ENCODE measurements at regions not wholly inside any gene's neighbourhood (a gene's known extent, or its start where the extent isn't known, plus 50 kb on each side); places are given as distances from the start of the nearest gene placed in this dataset.

DNA sequence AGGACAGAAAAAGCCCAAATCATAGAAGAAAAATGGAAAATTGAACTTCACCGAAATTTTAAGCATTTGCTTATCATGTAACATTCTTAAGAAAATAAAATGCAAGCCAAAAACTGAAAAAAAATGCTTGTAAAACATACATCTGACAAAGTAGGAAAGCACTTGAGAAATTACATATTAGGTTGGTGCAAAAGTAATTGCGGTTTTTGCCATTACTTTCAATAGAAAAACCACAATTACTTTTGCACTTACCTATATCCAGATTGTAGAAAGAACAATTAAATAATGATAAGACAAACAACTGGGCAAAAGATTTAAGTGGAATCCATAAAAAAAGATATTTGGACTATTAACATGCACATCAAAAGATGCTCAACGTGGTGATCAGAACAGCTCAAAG, 146.2 kb downstream of the TBXT start:
- no peak for TF ChIP-seq CTCF (IDR thresholded peaks at IDR 0.05; ENCODE audit: low read length, missing control alignments)
- DNase-seq (ENCODE audit: low read depth) = no peak
- no peak overlapping the region for H3K4me3 ChIP-seq (replicated peaks; ENCODE audit: low read depth, low read length)

- DNase-seq (ENCODE audit: low read depth) = no peak
- TF ChIP-seq CTCF (IDR thresholded peaks at IDR 0.05; ENCODE audit: low read length, missing control alignments) = no peak
- H3K4me3 ChIP-seq (replicated peaks; ENCODE audit: low read depth, low read length) = no peak overlapping the region
Observed at GRCh38 chr6:166019214-166019613, 148.4 kb downstream of the TBXT start.

GRCh38 chr6:166017032-166017635, 150.5 kb downstream of the TBXT start:
- DNase-seq (ENCODE audit: low read depth) = no peak
- no peak for TF ChIP-seq CTCF (IDR thresholded peaks at IDR 0.05; ENCODE audit: low read length, missing control alignments)
- H3K4me3 ChIP-seq (replicated peaks; ENCODE audit: low read depth, low read length) = no peak overlapping the region

GRCh38 chr6:166014966-166015365, 152.7 kb downstream of the TBXT start:
- no peak for TF ChIP-seq CTCF (IDR thresholded peaks at IDR 0.05; ENCODE audit: low read length, missing control alignments)
- DNase-seq (ENCODE audit: low read depth) = no peak
- H3K4me3 ChIP-seq (replicated peaks; ENCODE audit: low read depth, low read length) = no peak overlapping the region

DNA sequence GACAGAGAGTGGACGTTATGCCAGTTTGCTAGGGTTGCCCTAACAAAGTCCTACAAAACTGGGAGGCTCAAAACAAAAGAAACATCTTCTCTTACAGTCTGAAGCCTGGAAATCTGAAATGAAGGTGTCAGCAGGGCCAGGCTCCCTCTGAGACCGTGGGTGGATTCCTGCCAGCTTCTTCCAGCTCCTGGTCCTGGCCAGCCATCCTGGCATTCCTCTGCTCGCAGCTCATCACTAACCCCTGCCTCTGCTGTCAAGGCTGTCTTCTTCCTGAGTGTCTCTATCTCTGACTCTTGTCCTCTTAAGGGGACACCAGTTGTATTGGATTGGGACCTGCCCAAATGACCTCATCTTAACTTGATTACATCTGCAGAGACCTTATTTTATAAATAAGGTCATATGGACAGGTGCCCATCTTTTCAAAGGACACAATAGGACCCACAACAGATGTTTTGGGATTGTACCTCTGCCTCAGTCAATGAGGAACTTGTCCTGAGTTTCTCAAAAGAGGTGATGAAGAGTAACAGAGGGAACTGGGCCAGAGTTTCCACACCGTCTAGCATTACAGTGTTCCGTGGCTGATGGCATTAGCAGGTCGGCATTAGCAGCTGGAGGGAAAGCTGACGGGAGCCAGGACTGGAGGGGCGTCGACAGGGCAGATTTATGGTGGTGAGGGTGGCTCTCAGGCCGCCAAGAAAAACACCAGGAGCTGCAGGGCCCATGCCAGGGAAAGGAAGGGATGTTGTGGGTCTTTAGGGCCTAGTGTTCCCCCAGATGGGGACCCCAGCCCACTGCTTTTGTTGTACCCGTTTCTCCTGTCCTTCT, 157.3 kb downstream of the TBXT start:
- no peak for DNase-seq (ENCODE audit: low read depth)
- H3K4me3 ChIP-seq (replicated peaks; ENCODE audit: low read depth, low read length) = no peak overlapping the region

DNA sequence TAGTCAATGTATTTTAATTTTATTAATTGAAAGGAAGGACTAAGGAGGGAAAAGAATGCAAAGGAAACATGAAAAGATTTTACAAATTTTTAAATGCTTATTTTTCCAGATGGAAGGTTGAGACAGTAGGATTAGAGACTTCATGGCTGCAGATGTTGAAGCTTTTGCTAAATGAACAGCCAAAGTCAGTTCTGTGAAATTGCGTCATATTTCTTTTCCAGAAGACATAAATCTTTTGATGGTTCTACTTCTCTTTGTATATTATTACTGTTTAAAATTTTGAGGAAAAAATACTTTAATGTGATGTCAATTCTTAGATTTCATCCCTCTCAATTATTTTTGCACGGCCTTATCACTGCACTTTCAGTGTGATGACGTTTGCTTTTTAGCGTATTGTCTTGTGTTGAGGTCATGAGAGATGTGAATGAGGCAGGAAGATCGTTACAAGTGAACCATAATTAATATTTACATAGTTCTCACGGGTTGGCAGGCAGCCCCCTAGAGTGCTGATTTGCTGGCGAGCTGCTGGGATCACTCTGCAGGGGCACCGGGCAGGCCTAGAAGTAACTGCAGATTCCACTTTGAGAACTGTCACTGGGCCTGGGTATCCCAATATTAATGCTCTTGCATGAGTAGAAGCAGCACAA, 158.1 kb downstream of the TBXT start:
- peak overlapping the region; percentile 58 for H3K4me3 ChIP-seq (replicated peaks; ENCODE audit: low read depth, low read length)
- TF ChIP-seq CTCF (IDR thresholded peaks at IDR 0.05; ENCODE audit: low read length, missing control alignments) = no peak
- no peak for DNase-seq (ENCODE audit: low read depth)

More for the DNA sequence above, 157.3 kb downstream of the TBXT start:
- TF ChIP-seq CTCF (IDR thresholded peaks at IDR 0.05; ENCODE audit: low read length, missing control alignments) = no peak
